Activated naive CD4-positive, alpha-beta T cell treated with anti-CD3 and anti-CD28 coated beads, Interleukin-2, amount 10 ng/mL, durations not matched to agents 7 days and 5 days (primary cell): ENCODE measurements at regions not wholly inside any gene's neighbourhood (a gene's known extent, or its start where the extent isn't known, plus 50 kb on each side); places are given as distances from the start of the nearest gene placed in this dataset.

Experiments
- CTCF ChIA-PET: fragments of 350-600 bp; sonication (Branson Sonifier 250); formaldehyde crosslinking; loops from one replicate; lab custom pipeline; 2021; ENCODE audit warnings: antibody characterized with exemption; lab: Charles Lee
- DNase-seq: peaks from one replicate; pipeline ENCODE4 v3.0.0-alpha.2; 2020
- H3K27ac Mint-ChIP-seq: one replicate; pipeline ENCODE4 v1.8.0; 2021; ENCODE audit warnings: mild to moderate bottlenecking, moderate library complexity, mixed read lengths
- H3K27me3 Mint-ChIP-seq: one replicate; pipeline ENCODE4 v1.8.0; 2021; ENCODE audit warnings: mild to moderate bottlenecking, mixed read lengths
- H3K36me3 Mint-ChIP-seq: one replicate; pipeline ENCODE4 v1.8.0; 2021; ENCODE audit warnings: mixed read lengths
- H3K4me1 Mint-ChIP-seq: one replicate; pipeline ENCODE4 v1.8.0; 2021; ENCODE audit warnings: mixed read lengths
- H3K4me3 Mint-ChIP-seq: one replicate; pipeline ENCODE4 v1.8.0; 2021; ENCODE audit warnings: mild to moderate bottlenecking, moderate library complexity, mixed read lengths
- H3K9me3 Mint-ChIP-seq: one replicate; pipeline ENCODE4 v1.8.0; 2021; ENCODE audit warnings: mixed read lengths

- Mint-ChIP-seq H3K27ac (no peak overlapping the region), H3K36me3 (no peaks in the 10 kb centered on the region), H3K4me1 (no peaks in the 10 kb centered on the region), H3K27me3 (no peaks in the 10 kb centered on the region), H3K9me3 (peaks cover 3% of the 10 kb centered on the region), H3K4me3 (no peak overlapping the region)
- CTCF ChIA-PET: no interaction called here
- DNase-seq: no peak
These were observed 430.5 kb upstream of the XYLT1 start for GRCh38 chr16:17901309-17901708.

- DNase-seq: no peak
- CTCF ChIA-PET: no interaction called here
- no peaks in the 10 kb centered on the region for H3K4me1 Mint-ChIP-seq
- H3K27me3 Mint-ChIP-seq: no peaks in the 10 kb centered on the region
- no peaks in the 10 kb centered on the region for H3K9me3 Mint-ChIP-seq
- H3K27ac Mint-ChIP-seq: no peak overlapping the region
- H3K36me3 Mint-ChIP-seq: no peaks in the 10 kb centered on the region
- H3K4me3 Mint-ChIP-seq: no peak overlapping the region
These were observed 428.4 kb upstream of the XYLT1 start for GRCh38 chr16:17899141-17899540.

- no peak for DNase-seq
- CTCF ChIA-PET: no interaction called here
- no peak overlapping the region for H3K27ac Mint-ChIP-seq
- H3K4me3 Mint-ChIP-seq: no peak overlapping the region
- no peaks in the 10 kb centered on the region for H3K27me3 Mint-ChIP-seq
- no peaks in the 10 kb centered on the region for H3K4me1 Mint-ChIP-seq
- H3K36me3 Mint-ChIP-seq: no peaks in the 10 kb centered on the region
- no peaks in the 10 kb centered on the region for H3K9me3 Mint-ChIP-seq
These were observed 417.2 kb upstream of the XYLT1 start for GRCh38 chr16:17887963-17888362.

- CTCF ChIA-PET: no interaction called here
- Mint-ChIP-seq H3K4me3 (no peak overlapping the region), H3K27ac (no peak overlapping the region), H3K27me3 (no peaks in the 10 kb centered on the region), H3K36me3 (no peaks in the 10 kb centered on the region), H3K4me1 (no peaks in the 10 kb centered on the region), H3K9me3 (no peaks in the 10 kb centered on the region)
- no peak for DNase-seq
These were observed 415.0 kb upstream of the XYLT1 start for GRCh38 chr16:17885659-17886207.

- no peaks in the 10 kb centered on the region for H3K4me1 Mint-ChIP-seq
- CTCF ChIA-PET: interaction anchor here (0.6 kb wide), 1 partner anchor 71 kb away, joined by 3 read pairs; no protein-coding TSS in a partner anchor
- no peak overlapping the region for H3K4me3 Mint-ChIP-seq
- no peaks in the 10 kb centered on the region for H3K36me3 Mint-ChIP-seq
- DNase-seq: no peak
- H3K27me3 Mint-ChIP-seq: no peaks in the 10 kb centered on the region
- no peaks in the 10 kb centered on the region for H3K9me3 Mint-ChIP-seq
- no peak overlapping the region for H3K27ac Mint-ChIP-seq
These were observed 407.1 kb upstream of the XYLT1 start for GRCh38 chr16:17877821-17878360.

GRCh38 chr16:17866996-17867395 is 396.2 kb upstream of the XYLT1 start:
- Mint-ChIP-seq H3K36me3 (no peaks in the 10 kb centered on the region), H3K27me3 (no peaks in the 10 kb centered on the region), H3K4me3 (no peak overlapping the region), H3K4me1 (no peaks in the 10 kb centered on the region), H3K27ac (no peak overlapping the region), H3K9me3 (no peaks in the 10 kb centered on the region)
- CTCF ChIA-PET: no interaction called here
- no peak for DNase-seq

GRCh38 chr16:17861981-17862479 is 391.3 kb upstream of the XYLT1 start:
- no peak for DNase-seq
- no peaks in the 10 kb centered on the region for H3K27me3 Mint-ChIP-seq
- H3K4me1 Mint-ChIP-seq: no peaks in the 10 kb centered on the region
- CTCF ChIA-PET: no interaction called here
- no peaks in the 10 kb centered on the region for H3K36me3 Mint-ChIP-seq
- no peak overlapping the region for H3K4me3 Mint-ChIP-seq
- no peaks in the 10 kb centered on the region for H3K9me3 Mint-ChIP-seq
- no peak overlapping the region for H3K27ac Mint-ChIP-seq

- H3K36me3 Mint-ChIP-seq: no peaks in the 10 kb centered on the region
- no peaks in the 10 kb centered on the region for H3K27me3 Mint-ChIP-seq
- H3K4me3 Mint-ChIP-seq: no peak overlapping the region
These were observed 387.3 kb upstream of the XYLT1 start for GRCh38 chr16:17858061-17858460.

GRCh38 chr16:17853958-17854357 is 383.2 kb upstream of the XYLT1 start:
- CTCF ChIA-PET: no interaction called here
- DNase-seq: no peak
- Mint-ChIP-seq H3K4me1 (no peaks in the 10 kb centered on the region), H3K27me3 (no peaks in the 10 kb centered on the region), H3K4me3 (no peak overlapping the region), H3K36me3 (no peaks in the 10 kb centered on the region), H3K9me3 (peaks cover 2% of the 10 kb centered on the region), H3K27ac (no peak overlapping the region)

More at GRCh38 chr16:17858061-17858460, 387.3 kb upstream of the XYLT1 start:
- CTCF ChIA-PET: no interaction called here
- no peak for DNase-seq
- H3K4me1 Mint-ChIP-seq: no peaks in the 10 kb centered on the region
- H3K9me3 Mint-ChIP-seq: peaks cover 2% of the 10 kb centered on the region
- H3K27ac Mint-ChIP-seq: no peak overlapping the region

GRCh38 chr16:17852977-17853702 is 382.4 kb upstream of the XYLT1 start:
- Mint-ChIP-seq H3K27me3 (no peaks in the 10 kb centered on the region), H3K9me3 (peaks cover 2% of the 10 kb centered on the region), H3K36me3 (no peaks in the 10 kb centered on the region), H3K27ac (no peak overlapping the region), H3K4me3 (no peak overlapping the region), H3K4me1 (no peaks in the 10 kb centered on the region)
- no peak for DNase-seq
- CTCF ChIA-PET: no interaction called here

GRCh38 chr16:17850581-17851250 is 380.0 kb upstream of the XYLT1 start:
- Mint-ChIP-seq H3K4me1 (no peaks in the 10 kb centered on the region), H3K9me3 (peaks cover 2% of the 10 kb centered on the region), H3K36me3 (no peaks in the 10 kb centered on the region), H3K27ac (no peak overlapping the region), H3K27me3 (no peaks in the 10 kb centered on the region), H3K4me3 (no peak overlapping the region)
- no peak for DNase-seq
- CTCF ChIA-PET: no interaction called here

- no peak overlapping the region for H3K27ac Mint-ChIP-seq
- no peak overlapping the region for H3K4me3 Mint-ChIP-seq
- CTCF ChIA-PET: no interaction called here
- H3K27me3 Mint-ChIP-seq: no peaks in the 10 kb centered on the region
- H3K9me3 Mint-ChIP-seq: no peaks in the 10 kb centered on the region
- no peaks in the 10 kb centered on the region for H3K36me3 Mint-ChIP-seq
- no peaks in the 10 kb centered on the region for H3K4me1 Mint-ChIP-seq
- no peak for DNase-seq
These were observed 376.6 kb upstream of the XYLT1 start for GRCh38 chr16:17847234-17847795.

- H3K27ac Mint-ChIP-seq: no peak overlapping the region
- no peak overlapping the region for H3K4me3 Mint-ChIP-seq
- no peaks in the 10 kb centered on the region for H3K27me3 Mint-ChIP-seq
- no peaks in the 10 kb centered on the region for H3K36me3 Mint-ChIP-seq
- no peak for DNase-seq
- CTCF ChIA-PET: no interaction called here
- no peaks in the 10 kb centered on the region for H3K4me1 Mint-ChIP-seq
- no peaks in the 10 kb centered on the region for H3K9me3 Mint-ChIP-seq
These were observed 375.3 kb upstream of the XYLT1 start for GRCh38 chr16:17846030-17846429.

GRCh38 chr16:17845031-17845430 is 374.3 kb upstream of the XYLT1 start:
- CTCF ChIA-PET: no interaction called here
- Mint-ChIP-seq H3K9me3 (peaks cover 3% of the 10 kb centered on the region), H3K4me3 (no peak overlapping the region), H3K36me3 (no peaks in the 10 kb centered on the region), H3K27ac (no peak overlapping the region), H3K4me1 (no peaks in the 10 kb centered on the region), H3K27me3 (no peaks in the 10 kb centered on the region)
- DNase-seq: no peak
